ENCODE measurements at regions not wholly inside any gene's neighbourhood (a gene's known extent, or its start where the extent isn't known, plus 50 kb on each side); places are given as distances from the start of the nearest gene placed in this dataset.

DNA sequence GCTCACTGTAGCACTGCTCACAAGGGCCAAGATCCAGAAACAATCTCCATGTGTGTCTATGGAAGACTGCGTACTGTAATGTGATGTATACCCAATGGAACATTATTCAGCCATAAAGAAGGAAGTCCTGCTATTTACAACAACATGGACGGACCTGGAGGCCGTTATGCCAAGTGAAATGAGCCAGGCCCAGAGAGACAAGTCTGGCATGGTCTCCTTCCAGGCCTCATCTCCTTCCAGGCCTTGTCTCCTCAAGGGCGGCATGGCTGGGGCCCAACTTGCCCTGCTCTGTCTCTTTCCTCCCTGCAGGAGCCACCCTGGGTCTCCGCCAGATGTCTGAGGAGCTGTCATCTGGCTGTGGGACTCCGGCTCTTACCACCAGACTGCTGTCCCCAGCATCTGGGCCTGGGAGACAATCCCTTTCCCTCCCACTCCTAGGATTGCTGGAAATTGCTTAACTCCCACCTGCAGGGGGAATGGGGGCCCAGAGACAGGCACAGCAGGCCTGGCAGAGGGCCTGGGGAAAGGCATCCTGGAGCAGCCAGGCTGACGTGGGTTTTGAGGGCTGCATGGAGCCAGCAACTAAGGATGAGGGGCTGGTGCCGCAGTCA is 1326.6 kb downstream of the TBC1D22A start:
- TF ChIP-seq EZH2phosphoT487 (IDR thresholded peaks at IDR 0.05; ENCODE audit: borderline replicate concordance) = no peak
- TF ChIP-seq, protein P1, sequence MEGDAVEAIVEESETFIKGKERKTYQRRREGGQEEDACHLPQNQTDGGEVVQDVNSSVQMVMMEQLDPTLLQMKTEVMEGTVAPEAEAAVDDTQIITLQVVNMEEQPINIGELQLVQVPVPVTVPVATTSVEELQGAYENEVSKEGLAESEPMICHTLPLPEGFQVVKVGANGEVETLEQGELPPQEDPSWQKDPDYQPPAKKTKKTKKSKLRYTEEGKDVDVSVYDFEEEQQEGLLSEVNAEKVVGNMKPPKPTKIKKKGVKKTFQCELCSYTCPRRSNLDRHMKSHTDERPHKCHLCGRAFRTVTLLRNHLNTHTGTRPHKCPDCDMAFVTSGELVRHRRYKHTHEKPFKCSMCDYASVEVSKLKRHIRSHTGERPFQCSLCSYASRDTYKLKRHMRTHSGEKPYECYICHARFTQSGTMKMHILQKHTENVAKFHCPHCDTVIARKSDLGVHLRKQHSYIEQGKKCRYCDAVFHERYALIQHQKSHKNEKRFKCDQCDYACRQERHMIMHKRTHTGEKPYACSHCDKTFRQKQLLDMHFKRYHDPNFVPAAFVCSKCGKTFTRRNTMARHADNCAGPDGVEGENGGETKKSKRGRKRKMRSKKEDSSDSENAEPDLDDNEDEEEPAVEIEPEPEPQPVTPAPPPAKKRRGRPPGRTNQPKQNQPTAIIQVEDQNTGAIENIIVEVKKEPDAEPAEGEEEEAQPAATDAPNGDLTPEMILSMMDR (conservative IDR thresholded peaks at IDR 0.05; ENCODE audit: low read length) = no peak
